AG04450 (cell line): ENCODE measurements at regions not wholly inside any gene's neighbourhood (a gene's known extent, or its start where the extent isn't known, plus 50 kb on each side); places are given as distances from the start of the nearest gene placed in this dataset.

ENCODE experiments used
- CTCF ChIA-PET: fragments of 300-600, 350-600 bp; formaldehyde crosslinking; extraction: SDS; loops from one replicate; lab custom pipeline; 2022; ENCODE audit warnings: antibody characterized with exemption, inconsistent platforms; lab: Charles Lee
- POLR2A ChIA-PET: fragments of 350-600 bp; formaldehyde crosslinking; extraction: SDS; loops from one replicate; lab custom pipeline; 2021; ENCODE audit warnings: antibody characterized with exemption, inconsistent platforms; lab: Yijun Ruan, JAX
- DNase-seq: peaks from one replicate; pipeline ENCODE4 v3.0.0-alpha.2; 2011; ENCODE audit warnings: low read depth, low spot score
- H3K27ac ChIP-seq: one replicate; pipeline ENCODE4 v1.5.1; 2012; ENCODE audit warnings: low read depth, low read length, control low read depth
- H3K27me3 ChIP-seq: one replicate; pipeline ENCODE4 v1.6.0; 2012; ENCODE audit warnings: low read length; ENCODE audit not compliant: control insufficient read depth, insufficient read depth
- H3K4me3 ChIP-seq: 2 replicates; pipeline ENCODE4 v1.5.1; 2011; ENCODE audit warnings: mild to moderate bottlenecking, low read depth, low read length, control low read depth
- H3K9me3 ChIP-seq: 2 replicates; pipeline ENCODE4 v1.5.1; 2012; ENCODE audit warnings: low read length; ENCODE audit not compliant: control insufficient read depth, insufficient read depth
- CTCF ChIP-seq: IDR thresholded peaks from 2 replicates; pipeline ENCODE4 v1.5.1; 2011; ENCODE audit warnings: low read depth, low read length, control low read depth, inconsistent platforms

GRCh38 chr11:10920875-10921274 lies 63.0 kb upstream of the ZBED5 start:
- CTCF ChIA-PET: interaction anchor here (0.5 to 2.2 kb wide), 5 partner anchors 9 to 368 kb away, joined by 3 to 9 read pairs (median 3); no protein-coding TSS in a partner anchor
- H3K9me3 ChIP-seq: peaks cover 12% of the 10 kb centered on the region
- no peak overlapping the region for H3K27ac ChIP-seq
- no peaks in the 10 kb centered on the region for H3K27me3 ChIP-seq
- no peak for DNase-seq
- no peak overlapping the region for H3K4me3 ChIP-seq
- POLR2A ChIA-PET: interaction anchor here (1.0 to 1.3 kb wide), 2 partner anchors 14 to 112 kb away, joined by 3 read pairs; partner anchors contain the start of gene EIF4G2
- TF ChIP-seq CTCF: no peak

- Histone ChIP-seq H3K9me3 (peaks cover 12% of the 10 kb centered on the region), H3K27me3 (no peaks in the 10 kb centered on the region), H3K4me3 (no peak overlapping the region), H3K27ac (no peak overlapping the region)
- DNase-seq: no peak
- TF ChIP-seq CTCF: no peak
- ChIA-PET POLR2A (interaction anchor here (1.0 to 1.3 kb wide), 2 partner anchors 13 to 111 kb away, joined by 3 read pairs; partner anchors contain the start of gene EIF4G2), CTCF (interaction anchor here (0.5 to 2.2 kb wide), 6 partner anchors 10 to 368 kb away, joined by 3 to 9 read pairs (median 4); no protein-coding TSS in a partner anchor)
These were observed 62.4 kb upstream of the ZBED5 start for GRCh38 chr11:10920205-10920604.

- no peaks in the 10 kb centered on the region for H3K27me3 ChIP-seq
- no peak overlapping the region for H3K27ac ChIP-seq
- TF ChIP-seq CTCF: no peak
- no peak overlapping the region for H3K4me3 ChIP-seq
- CTCF ChIA-PET: interaction anchor here (1.6 kb wide), 1 partner anchor 41 kb away, joined by 8 read pairs; no protein-coding TSS in a partner anchor
- H3K9me3 ChIP-seq: peaks cover 12% of the 10 kb centered on the region
- POLR2A ChIA-PET: no interaction called here
- no peak for DNase-seq
These were observed 60.8 kb upstream of the ZBED5 start for GRCh38 chr11:10918698-10919097.

GRCh38 chr11:10918275-10918674 lies 60.4 kb upstream of the ZBED5 start:
- no peak for TF ChIP-seq CTCF

GRCh38 chr11:10917802-10918201 lies 59.9 kb upstream of the ZBED5 start:
- Histone ChIP-seq H3K4me3 (no peak overlapping the region), H3K9me3 (peaks cover 12% of the 10 kb centered on the region), H3K27ac (no peak overlapping the region), H3K27me3 (no peaks in the 10 kb centered on the region)
- TF ChIP-seq CTCF: no peak
- DNase-seq: no peak
- POLR2A ChIA-PET: interaction anchor here (0.8 kb wide), 1 partner anchor 109 kb away, joined by 4 read pairs; the partner anchor contains the start of gene EIF4G2
- CTCF ChIA-PET: interaction anchor here (1.2 to 1.6 kb wide), 2 partner anchors 40 to 869 kb away, joined by 3 to 8 read pairs; no protein-coding TSS in a partner anchor

More at GRCh38 chr11:10918275-10918674, 60.4 kb upstream of the ZBED5 start:
- POLR2A ChIA-PET: interaction anchor here (0.8 kb wide), 1 partner anchor 109 kb away, joined by 4 read pairs; the partner anchor contains the start of gene EIF4G2
- no peak overlapping the region for H3K27ac ChIP-seq
- H3K9me3 ChIP-seq: peaks cover 12% of the 10 kb centered on the region
- CTCF ChIA-PET: interaction anchor here (1.2 to 1.6 kb wide), 2 partner anchors 41 to 869 kb away, joined by 3 to 8 read pairs; no protein-coding TSS in a partner anchor
- H3K4me3 ChIP-seq: no peak overlapping the region
- DNase-seq: no peak
- no peaks in the 10 kb centered on the region for H3K27me3 ChIP-seq
